ENCODE measurements at regions not wholly inside any gene's neighbourhood (a gene's known extent, or its start where the extent isn't known, plus 50 kb on each side); places are given as distances from the start of the nearest gene placed in this dataset.
"Not testable (repeated sequence)": the region's sequence is repeated elsewhere in the genome, so short reads cannot be mapped to it uniquely, and the experiment has no call there.

DNA sequence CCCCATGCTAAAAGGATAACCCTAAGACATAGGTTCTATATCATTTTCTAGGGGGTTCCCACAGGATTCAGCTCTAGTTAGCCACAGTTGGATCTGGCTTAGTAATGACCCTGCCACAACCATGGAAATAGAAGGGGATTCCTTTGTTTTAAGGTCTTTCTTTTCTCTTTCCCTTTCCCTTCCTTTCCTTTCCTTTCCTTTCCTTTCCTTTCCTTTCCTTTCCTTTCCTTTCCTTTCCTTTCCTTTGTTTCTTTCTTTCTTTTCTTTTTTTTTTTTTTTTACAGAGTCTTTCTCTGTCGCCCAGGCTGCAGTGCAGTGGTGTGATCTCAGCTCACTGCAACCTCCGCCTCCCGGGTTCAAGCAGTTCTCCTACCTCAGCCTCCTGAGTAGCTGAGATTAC is 173.9 kb downstream of the UQCRFS1 start:
- H3K23ac ChIP-seq (ENCODE audit: low read length); H3K4me1 ChIP-seq (ENCODE audit: control insufficient read depth, low read depth, low read length); DNase-seq; H3K36me3 ChIP-seq (ENCODE audit: control insufficient read depth, insufficient read depth, low read length); H2BK15ac ChIP-seq (replicated peaks; ENCODE audit: low read depth); H2AK5ac ChIP-seq (ENCODE audit: low read length); H3K56ac ChIP-seq (ENCODE audit: low read length); H2BK120ac ChIP-seq (ENCODE audit: low read depth, low read length); H3K79me2 ChIP-seq (ENCODE audit: control insufficient read depth, insufficient read depth, low read length); H3K9ac ChIP-seq (ENCODE audit: low read length); H3K27ac ChIP-seq (ENCODE audit: low read depth, low read length); H3K4ac ChIP-seq (ENCODE audit: low read depth, low read length); H3K27me3 ChIP-seq (ENCODE audit: insufficient read depth, low read length, poor library complexity); H4K5ac ChIP-seq (ENCODE audit: low read length); H4K8ac ChIP-seq (ENCODE audit: low read depth, low read length); H2BK5ac ChIP-seq (ENCODE audit: low read length); H3K4me2 ChIP-seq (ENCODE audit: low read length); H3K4me3 ChIP-seq (ENCODE audit: low read length); H3K79me1 ChIP-seq (ENCODE audit: low read length); H3K18ac ChIP-seq (ENCODE audit: low read length): not testable (repeated sequence)
- no CpG with 5 or more reads among the region's 3 CpGs for WGBS (ENCODE audit: extremely low coverage, insufficient coverage, low lambda C conversion rate)

DNA sequence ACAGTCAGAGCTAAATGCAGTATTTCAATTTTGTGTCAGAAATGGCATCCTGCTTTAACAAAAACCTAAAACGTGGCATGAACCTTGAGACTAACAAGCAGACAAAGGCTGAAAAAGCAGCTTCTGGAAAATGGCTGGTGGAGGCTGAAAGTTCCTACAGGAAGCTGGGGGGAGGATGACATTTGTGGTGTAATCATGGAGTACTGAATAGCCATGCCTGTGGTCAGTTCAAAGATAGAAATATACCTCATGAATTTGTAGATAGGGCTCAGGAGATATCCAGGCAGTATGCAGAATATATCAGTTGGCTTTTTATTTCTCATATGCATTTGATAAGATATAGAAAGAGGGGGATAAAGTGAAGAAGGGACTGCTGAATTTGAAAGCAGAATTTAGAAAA is 181.7 kb downstream of the UQCRFS1 start:
- Histone ChIP-seq H3K4me3 (ENCODE audit: low read length) (no peak overlapping the region), H2BK120ac (ENCODE audit: low read depth, low read length) (no peak overlapping the region), H3K56ac (ENCODE audit: low read length) (no peak overlapping the region), H4K8ac (ENCODE audit: low read depth, low read length) (no peak overlapping the region), H2BK5ac (ENCODE audit: low read length) (no peak overlapping the region), H3K4ac (ENCODE audit: low read depth, low read length) (no peak overlapping the region), H3K9ac (ENCODE audit: low read length) (no peak overlapping the region), H3K27ac (ENCODE audit: low read depth, low read length) (no peak overlapping the region), H3K27me3 (ENCODE audit: insufficient read depth, low read length, poor library complexity) (no peaks in the 10 kb centered on the region), H3K4me1 (ENCODE audit: control insufficient read depth, low read depth, low read length) (no peaks in the 10 kb centered on the region), H4K5ac (ENCODE audit: low read length) (no peak overlapping the region), H3K79me1 (ENCODE audit: low read length) (no peaks in the 10 kb centered on the region), H3K23ac (ENCODE audit: low read length) (no peak overlapping the region), H3K4me2 (ENCODE audit: low read length) (no peak overlapping the region), H2AK5ac (ENCODE audit: low read length) (no peak overlapping the region), H3K36me3 (ENCODE audit: control insufficient read depth, insufficient read depth, low read length) (no peaks in the 10 kb centered on the region), H3K79me2 (ENCODE audit: control insufficient read depth, insufficient read depth, low read length) (no peaks in the 10 kb centered on the region), H3K18ac (ENCODE audit: low read length) (no peak overlapping the region), H2BK15ac (replicated peaks; ENCODE audit: low read depth) (no peak overlapping the region)
- no peak for DNase-seq
- WGBS (ENCODE audit: extremely low coverage, insufficient coverage, low lambda C conversion rate): no CpG with 5 or more reads among the region's 1 CpG

DNA sequence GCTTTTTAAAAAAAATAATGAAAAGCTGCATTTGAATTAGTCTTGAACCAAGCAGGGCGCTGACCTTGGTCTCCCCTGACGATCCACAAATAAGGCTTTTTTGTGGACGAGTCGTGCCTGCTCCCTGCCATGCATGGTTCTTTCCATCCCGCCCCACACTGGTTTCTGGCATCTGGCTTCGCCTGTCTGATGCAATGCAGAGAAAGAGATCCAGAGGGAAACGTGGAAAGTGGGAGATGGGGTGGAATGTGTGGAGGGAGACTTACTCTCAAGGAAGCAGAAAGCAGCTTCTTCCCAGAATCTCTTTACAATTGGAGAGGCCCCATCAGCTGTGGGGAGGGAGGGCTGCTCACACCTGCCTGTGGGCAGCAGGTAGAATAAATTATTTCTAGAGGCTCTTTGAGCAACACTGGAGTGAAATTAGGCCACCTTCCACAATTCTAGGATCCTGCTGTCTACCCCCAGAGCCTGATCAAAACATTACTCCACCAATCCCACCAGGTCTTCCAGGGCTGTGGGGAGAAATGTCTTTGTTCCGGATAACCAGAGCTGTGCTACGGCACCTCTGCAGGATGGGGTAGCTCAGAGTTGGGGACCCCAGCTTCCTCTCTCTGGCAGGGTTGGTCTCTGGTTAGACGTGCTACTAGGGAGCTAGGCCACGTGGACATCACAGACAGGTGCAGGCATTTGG is 183.5 kb downstream of the UQCRFS1 start:
- no peaks in the 10 kb centered on the region for H3K27me3 ChIP-seq (ENCODE audit: insufficient read depth, low read length, poor library complexity)
- no peak overlapping the region for H4K5ac ChIP-seq (ENCODE audit: low read length)
- no peaks in the 10 kb centered on the region for H3K36me3 ChIP-seq (ENCODE audit: control insufficient read depth, insufficient read depth, low read length)
- H3K4me1 ChIP-seq (ENCODE audit: control insufficient read depth, low read depth, low read length): no peaks in the 10 kb centered on the region
- DNase-seq: peak; percentile 73
- no peak overlapping the region for H2BK5ac ChIP-seq (ENCODE audit: low read length)
- H3K4me3 ChIP-seq (ENCODE audit: low read length): no peak overlapping the region
- H2BK120ac ChIP-seq (ENCODE audit: low read depth, low read length): no peak overlapping the region
- no peak overlapping the region for H3K18ac ChIP-seq (ENCODE audit: low read length)
- H2BK15ac ChIP-seq (replicated peaks; ENCODE audit: low read depth): no peak overlapping the region
- H3K79me1 ChIP-seq (ENCODE audit: low read length): no peaks in the 10 kb centered on the region
- H3K79me2 ChIP-seq (ENCODE audit: control insufficient read depth, insufficient read depth, low read length): no peaks in the 10 kb centered on the region
- H3K4ac ChIP-seq (ENCODE audit: low read depth, low read length): no peak overlapping the region
- H3K27ac ChIP-seq (ENCODE audit: low read depth, low read length): no peak overlapping the region
- WGBS (ENCODE audit: extremely low coverage, insufficient coverage, low lambda C conversion rate): no CpG with 5 or more reads among the region's 11 CpGs
- H2AK5ac ChIP-seq (ENCODE audit: low read length): no peak overlapping the region
- H4K8ac ChIP-seq (ENCODE audit: low read depth, low read length): no peak overlapping the region
- no peak overlapping the region for H3K9ac ChIP-seq (ENCODE audit: low read length)
- H3K23ac ChIP-seq (ENCODE audit: low read length): no peak overlapping the region
- H3K56ac ChIP-seq (ENCODE audit: low read length): no peak overlapping the region
- no peak overlapping the region for H3K4me2 ChIP-seq (ENCODE audit: low read length)

DNA sequence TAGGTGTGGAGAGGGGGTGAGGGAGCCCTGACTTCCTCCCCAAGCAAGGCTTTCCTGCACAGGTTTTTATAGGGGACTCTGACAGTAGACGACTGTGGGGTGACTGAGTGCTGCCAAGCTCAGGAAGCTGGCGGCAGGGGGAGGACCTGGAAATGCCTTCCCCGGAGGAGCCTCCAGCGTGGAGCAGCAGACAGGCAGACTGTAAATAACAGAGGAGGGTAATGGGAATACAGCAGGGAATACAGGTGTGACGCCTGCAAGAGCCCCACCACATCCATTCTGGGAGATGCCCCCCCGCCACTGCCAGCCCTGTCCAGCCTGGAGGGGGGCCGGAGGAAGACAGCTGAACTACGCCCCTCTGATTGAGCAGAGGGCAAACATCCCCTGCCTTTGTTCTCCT is 190.4 kb downstream of the UQCRFS1 start:
- DNase-seq: no peak
- H3K36me3 ChIP-seq (ENCODE audit: control insufficient read depth, insufficient read depth, low read length): no peaks in the 10 kb centered on the region
- no peak overlapping the region for H3K4me2 ChIP-seq (ENCODE audit: low read length)
- H2BK120ac ChIP-seq (ENCODE audit: low read depth, low read length): no peak overlapping the region
- no peak overlapping the region for H2AK5ac ChIP-seq (ENCODE audit: low read length)
- WGBS (ENCODE audit: extremely low coverage, insufficient coverage, low lambda C conversion rate): no CpG with 5 or more reads among the region's 8 CpGs
- no peaks in the 10 kb centered on the region for H3K27me3 ChIP-seq (ENCODE audit: insufficient read depth, low read length, poor library complexity)
- H3K4me3 ChIP-seq (ENCODE audit: low read length): no peak overlapping the region
- no peak overlapping the region for H2BK5ac ChIP-seq (ENCODE audit: low read length)
- no peak overlapping the region for H3K9ac ChIP-seq (ENCODE audit: low read length)
- no peak overlapping the region for H3K4ac ChIP-seq (ENCODE audit: low read depth, low read length)
- H3K56ac ChIP-seq (ENCODE audit: low read length): no peak overlapping the region
- no peaks in the 10 kb centered on the region for H3K79me1 ChIP-seq (ENCODE audit: low read length)
- no peak overlapping the region for H2BK15ac ChIP-seq (replicated peaks; ENCODE audit: low read depth)
- no peak overlapping the region for H3K18ac ChIP-seq (ENCODE audit: low read length)
- no peak overlapping the region for H4K5ac ChIP-seq (ENCODE audit: low read length)
- no peak overlapping the region for H3K27ac ChIP-seq (ENCODE audit: low read depth, low read length)
- H3K79me2 ChIP-seq (ENCODE audit: control insufficient read depth, insufficient read depth, low read length): no peaks in the 10 kb centered on the region
- no peaks in the 10 kb centered on the region for H3K4me1 ChIP-seq (ENCODE audit: control insufficient read depth, low read depth, low read length)
- no peak overlapping the region for H3K23ac ChIP-seq (ENCODE audit: low read length)
- no peak overlapping the region for H4K8ac ChIP-seq (ENCODE audit: low read depth, low read length)

DNA sequence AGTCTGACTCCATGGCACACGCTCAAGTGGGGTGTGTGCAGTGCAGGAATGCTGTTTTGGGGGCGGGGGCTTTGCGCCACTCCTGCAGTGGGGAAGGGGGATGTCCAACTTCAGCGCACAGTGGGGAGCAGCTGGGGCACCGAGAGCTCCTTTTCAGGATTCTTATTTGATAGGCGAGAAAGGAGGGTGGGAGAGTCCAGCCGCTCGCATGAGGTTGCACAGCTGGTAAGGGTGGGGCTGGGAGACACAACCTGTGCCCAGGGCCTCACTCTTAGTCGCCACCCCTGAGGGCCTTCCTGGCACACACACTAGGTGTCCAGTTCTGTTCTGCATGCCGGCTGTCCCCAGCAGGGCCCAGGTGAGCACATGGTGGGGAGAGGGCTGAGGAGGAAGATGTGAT is 190.8 kb downstream of the UQCRFS1 start:
- no peaks in the 10 kb centered on the region for H3K79me2 ChIP-seq (ENCODE audit: control insufficient read depth, insufficient read depth, low read length)
- no peak overlapping the region for H4K5ac ChIP-seq (ENCODE audit: low read length)
- no peak overlapping the region for H3K4me3 ChIP-seq (ENCODE audit: low read length)

More for the DNA sequence above, 190.8 kb downstream of the UQCRFS1 start:
- H3K27ac ChIP-seq (ENCODE audit: low read depth, low read length): no peak overlapping the region
- H2BK15ac ChIP-seq (replicated peaks; ENCODE audit: low read depth): no peak overlapping the region
- no peak overlapping the region for H2BK5ac ChIP-seq (ENCODE audit: low read length)
- H4K8ac ChIP-seq (ENCODE audit: low read depth, low read length): no peak overlapping the region
- H3K56ac ChIP-seq (ENCODE audit: low read length): no peak overlapping the region
- H3K4me2 ChIP-seq (ENCODE audit: low read length): no peak overlapping the region
- DNase-seq: no peak
- H3K27me3 ChIP-seq (ENCODE audit: insufficient read depth, low read length, poor library complexity): no peaks in the 10 kb centered on the region
- H3K79me1 ChIP-seq (ENCODE audit: low read length): no peaks in the 10 kb centered on the region
- no CpG with 5 or more reads among the region's 10 CpGs for WGBS (ENCODE audit: extremely low coverage, insufficient coverage, low lambda C conversion rate)
- no peak overlapping the region for H3K23ac ChIP-seq (ENCODE audit: low read length)
- H2AK5ac ChIP-seq (ENCODE audit: low read length): no peak overlapping the region
- no peaks in the 10 kb centered on the region for H3K4me1 ChIP-seq (ENCODE audit: control insufficient read depth, low read depth, low read length)
- H3K36me3 ChIP-seq (ENCODE audit: control insufficient read depth, insufficient read depth, low read length): no peaks in the 10 kb centered on the region
- no peak overlapping the region for H3K9ac ChIP-seq (ENCODE audit: low read length)
- H2BK120ac ChIP-seq (ENCODE audit: low read depth, low read length): no peak overlapping the region
- no peak overlapping the region for H3K18ac ChIP-seq (ENCODE audit: low read length)
- H3K4ac ChIP-seq (ENCODE audit: low read depth, low read length): no peak overlapping the region

Data from mesendoderm (in vitro differentiated cells).